ENCODE measurements at regions not wholly inside any gene's neighbourhood (a gene's known extent, or its start where the extent isn't known, plus 50 kb on each side); places are given as distances from the start of the nearest gene placed in this dataset.

GRCh38 chr2:146323564-146323963 is 1521.3 kb upstream of the ACVR2A start:
- no peak overlapping the region for H3K4me3 ChIP-seq (ENCODE audit: low read depth, low read length)
- no peak for TF ChIP-seq CTCF (conservative IDR thresholded peaks at IDR 0.05; ENCODE audit: low read depth, low read length)
- DNase-seq (ENCODE audit: low read depth) = no peak

GRCh38 chr2:146321175-146321574 is 1523.7 kb upstream of the ACVR2A start:
- DNase-seq (ENCODE audit: low read depth) = no peak

GRCh38 chr2:146317959-146318358 is 1526.9 kb upstream of the ACVR2A start:
- no peak overlapping the region for H3K4me3 ChIP-seq (ENCODE audit: low read depth, low read length)
- no peak for TF ChIP-seq CTCF (conservative IDR thresholded peaks at IDR 0.05; ENCODE audit: low read depth, low read length)
- no peak for DNase-seq (ENCODE audit: low read depth)

More at GRCh38 chr2:146321175-146321574, 1523.7 kb upstream of the ACVR2A start:
- TF ChIP-seq CTCF (conservative IDR thresholded peaks at IDR 0.05; ENCODE audit: low read depth, low read length) = no peak
- no peak overlapping the region for H3K4me3 ChIP-seq (ENCODE audit: low read depth, low read length)

GRCh38 chr2:146312899-146313298 is 1531.9 kb upstream of the ACVR2A start:
- TF ChIP-seq CTCF (conservative IDR thresholded peaks at IDR 0.05; ENCODE audit: low read depth, low read length) = no peak
- DNase-seq (ENCODE audit: low read depth) = no peak

GRCh38 chr2:146305164-146305563 is 1539.7 kb upstream of the ACVR2A start:
- no peak for TF ChIP-seq CTCF (conservative IDR thresholded peaks at IDR 0.05; ENCODE audit: low read depth, low read length)
- H3K4me3 ChIP-seq (ENCODE audit: low read depth, low read length) = no peak overlapping the region
- no peak for DNase-seq (ENCODE audit: low read depth)

More at GRCh38 chr2:146312899-146313298, 1531.9 kb upstream of the ACVR2A start:
- no peak overlapping the region for H3K4me3 ChIP-seq (ENCODE audit: low read depth, low read length)

GRCh38 chr2:146301287-146301686 is 1543.5 kb upstream of the ACVR2A start:
- no peak for DNase-seq (ENCODE audit: low read depth)
- no peak for TF ChIP-seq CTCF (conservative IDR thresholded peaks at IDR 0.05; ENCODE audit: low read depth, low read length)
- no peak overlapping the region for H3K4me3 ChIP-seq (ENCODE audit: low read depth, low read length)

GRCh38 chr2:146295080-146295670 is 1549.7 kb upstream of the ACVR2A start:
- no peak for DNase-seq (ENCODE audit: low read depth)
- H3K4me3 ChIP-seq (ENCODE audit: low read depth, low read length) = no peak overlapping the region
- TF ChIP-seq CTCF (conservative IDR thresholded peaks at IDR 0.05; ENCODE audit: low read depth, low read length) = no peak
